K562 (cell line): ENCODE measurements at regions not wholly inside any gene's neighbourhood (a gene's known extent, or its start where the extent isn't known, plus 50 kb on each side); places are given as distances from the start of the nearest gene placed in this dataset.

ENCODE experiments used
- BDP1 ChIP-seq: IDR thresholded peaks from 3 replicates; pipeline ENCODE4 v1.6.1; 2011; ENCODE audit not compliant: insufficient read length, insufficient read depth
- CREM ChIP-seq: IDR thresholded peaks from 2 replicates; pipeline ENCODE4 v1.6.1; 2014; ENCODE audit warnings: antibody characterized with exemption, low read depth
- EP300 ChIP-seq: IDR thresholded peaks from 2 replicates; pipeline ENCODE4 v1.6.1; 2012; ENCODE audit warnings: low read length, improper control_type of control experiment
- GABPB1 ChIP-seq: sonication (generic); formaldehyde crosslinking; IDR thresholded peaks from 2 replicates; pipeline ENCODE4 v1.8.0; 2022; ENCODE audit warnings: mild to moderate bottlenecking, missing genetic modification reagents
- HCFC1 ChIP-seq: IDR thresholded peaks from 2 replicates; pipeline ENCODE4 v1.6.1; 2012; ENCODE audit warnings: low read depth, low read length, improper control_type of control experiment
- IRF2 ChIP-seq: sonication (generic); formaldehyde crosslinking; IDR thresholded peaks from 2 replicates; pipeline ENCODE4 v1.8.1; 2022; ENCODE audit warnings: mild to moderate bottlenecking, missing genetic modification reagents
- MYC ChIP-seq, 2 experiments: fragments of 250-450 bp in 1 of 2; sonication (Bioruptor Pico) in 1 of 2; IDR thresholded peaks; 2 replicates each; pipeline versions ENCODE4 v1.5.1 to v1.6.1; 2012 to 2021; ENCODE audit warnings: low read depth in 2 of 2, borderline replicate concordance in 1 of 2, improper control_type of control experiment in 1 of 2, low read length in 1 of 2, mild to moderate bottlenecking in 1 of 2, moderate library complexity in 1 of 2
- NFXL1 ChIP-seq: fragments of 450-650 bp; formaldehyde crosslinking; IDR thresholded peaks from 2 replicates; pipeline ENCODE4 v1.4.0; 2021; ENCODE audit warnings: mild to moderate bottlenecking
- TAF1 ChIP-seq: IDR thresholded peaks from 2 replicates; pipeline ENCODE4 v1.6.1; 2011; ENCODE audit warnings: mild to moderate bottlenecking, low read length, moderate library complexity; ENCODE audit not compliant: insufficient read depth, control insufficient read depth, severe bottlenecking; ENCODE audit errors: extremely low read depth
- TEAD4 ChIP-seq, 2 experiments: sonication (generic) in 1 of 2; formaldehyde crosslinking in 1 of 2; IDR thresholded peaks; 2 replicates each; pipeline versions ENCODE4 v1.6.1 to v1.8.0; 2012 to 2022; ENCODE audit warnings: borderline replicate concordance in 1 of 2, inconsistent platforms in 1 of 2, low read length in 1 of 2, mild to moderate bottlenecking in 1 of 2, missing genetic modification reagents in 1 of 2
- ZC3H11A ChIP-seq: IDR thresholded peaks from 2 replicates; pipeline ENCODE4 v1.6.1; 2012; ENCODE audit warnings: low read depth, low read length, improper control_type of control experiment
- ZNF274 ChIP-seq: IDR thresholded peaks from 2 replicates; pipeline ENCODE4 v1.6.1; 2011; ENCODE audit warnings: low read depth, mild to moderate bottlenecking, low read length, moderate library complexity, borderline replicate concordance
- TF ChIP-seq, protein P1 (sequence below): sonication (generic); formaldehyde crosslinking; IDR thresholded peaks from 2 replicates; pipeline ENCODE4 v1.5.0; 2020; ENCODE audit warnings: missing genetic modification reagents
- TF ChIP-seq, protein P2 (sequence below), 3 experiments: IDR thresholded peaks in 2 of 3; conservative IDR thresholded peaks in 1 of 3; 2 replicates each; pipeline ENCODE4 v1.5.1; 2011 to 2012; ENCODE audit warnings: low read length in 3 of 3, mild to moderate bottlenecking in 3 of 3, control low read depth in 2 of 3, improper control_type of control experiment in 1 of 3, inconsistent platforms in 1 of 3, low read depth in 1 of 3, mixed read lengths in 1 of 3, moderate library complexity in 1 of 3; ENCODE audit not compliant: insufficient read depth in 2 of 3

DNA sequence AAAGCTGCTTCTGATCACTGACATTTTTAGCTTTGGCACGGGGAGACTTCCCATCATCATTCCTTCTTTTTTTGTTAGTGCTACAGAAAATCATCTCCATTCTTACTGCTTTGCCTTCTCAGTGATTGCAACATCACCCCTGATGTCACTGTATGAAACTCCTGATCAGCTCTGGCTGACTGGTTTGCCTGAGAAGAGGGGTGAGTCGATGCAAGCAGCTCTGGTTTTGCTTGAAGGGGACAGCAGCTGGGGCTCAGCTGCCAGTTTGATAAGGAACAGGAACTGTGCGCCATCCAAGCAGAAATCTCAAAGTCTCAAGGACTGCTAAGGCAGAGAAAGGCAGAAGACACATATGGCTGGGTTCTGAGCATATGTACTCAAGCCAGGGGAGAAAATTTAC lies 808.5 kb upstream of the CELF2 start:
- TF ChIP-seq, protein P1, sequence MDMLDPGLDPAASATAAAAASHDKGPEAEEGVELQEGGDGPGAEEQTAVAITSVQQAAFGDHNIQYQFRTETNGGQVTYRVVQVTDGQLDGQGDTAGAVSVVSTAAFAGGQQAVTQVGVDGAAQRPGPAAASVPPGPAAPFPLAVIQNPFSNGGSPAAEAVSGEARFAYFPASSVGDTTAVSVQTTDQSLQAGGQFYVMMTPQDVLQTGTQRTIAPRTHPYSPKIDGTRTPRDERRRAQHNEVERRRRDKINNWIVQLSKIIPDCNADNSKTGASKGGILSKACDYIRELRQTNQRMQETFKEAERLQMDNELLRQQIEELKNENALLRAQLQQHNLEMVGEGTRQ (CRISPR knock-in tag): no peak
- no peak for TF ChIP-seq BDP1
- TF ChIP-seq EP300: no peak
- TF ChIP-seq NFXL1: no peak
- no peak for TF ChIP-seq IRF2 (CRISPR knock-in tag)
- no peak for TF ChIP-seq TAF1
- no peak for TF ChIP-seq ZC3H11A
- TF ChIP-seq TEAD4 (IDR thresholded peaks at IDR 0.05; ENCODE audit: low read length): no peak
- TF ChIP-seq TEAD4 (CRISPR knock-in tag; IDR thresholded peaks at IDR 0.05; ENCODE audit: borderline replicate concordance): no peak
- no peak for TF ChIP-seq HCFC1
- TF ChIP-seq MYC (IDR thresholded peaks at IDR 0.05; ENCODE audit: low read depth, low read length): no peak
- no peak for TF ChIP-seq MYC (CRISPR knock-in tag; IDR thresholded peaks at IDR 0.05; ENCODE audit: borderline replicate concordance, low read depth)
- TF ChIP-seq GABPB1: no peak
- TF ChIP-seq, protein P2, sequence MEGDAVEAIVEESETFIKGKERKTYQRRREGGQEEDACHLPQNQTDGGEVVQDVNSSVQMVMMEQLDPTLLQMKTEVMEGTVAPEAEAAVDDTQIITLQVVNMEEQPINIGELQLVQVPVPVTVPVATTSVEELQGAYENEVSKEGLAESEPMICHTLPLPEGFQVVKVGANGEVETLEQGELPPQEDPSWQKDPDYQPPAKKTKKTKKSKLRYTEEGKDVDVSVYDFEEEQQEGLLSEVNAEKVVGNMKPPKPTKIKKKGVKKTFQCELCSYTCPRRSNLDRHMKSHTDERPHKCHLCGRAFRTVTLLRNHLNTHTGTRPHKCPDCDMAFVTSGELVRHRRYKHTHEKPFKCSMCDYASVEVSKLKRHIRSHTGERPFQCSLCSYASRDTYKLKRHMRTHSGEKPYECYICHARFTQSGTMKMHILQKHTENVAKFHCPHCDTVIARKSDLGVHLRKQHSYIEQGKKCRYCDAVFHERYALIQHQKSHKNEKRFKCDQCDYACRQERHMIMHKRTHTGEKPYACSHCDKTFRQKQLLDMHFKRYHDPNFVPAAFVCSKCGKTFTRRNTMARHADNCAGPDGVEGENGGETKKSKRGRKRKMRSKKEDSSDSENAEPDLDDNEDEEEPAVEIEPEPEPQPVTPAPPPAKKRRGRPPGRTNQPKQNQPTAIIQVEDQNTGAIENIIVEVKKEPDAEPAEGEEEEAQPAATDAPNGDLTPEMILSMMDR (IDR thresholded peaks at IDR 0.05 in 2 of 3, conservative IDR thresholded peaks at IDR 0.05 in 1 of 3; ENCODE audit: insufficient read depth in 2 of 3, low read depth in 1 of 3, low read length in 3 of 3): no peak
- TF ChIP-seq ZNF274: no peak
- TF ChIP-seq CREM: no peak
